Kidney glomerular epithelial cell (primary cell): ENCODE measurements at regions not wholly inside any gene's neighbourhood (a gene's known extent, or its start where the extent isn't known, plus 50 kb on each side); places are given as distances from the start of the nearest gene placed in this dataset.
"Not testable (repeated sequence)": the region's sequence is repeated elsewhere in the genome, so short reads cannot be mapped to it uniquely, and the experiment has no call there.

Experiments
- DNase-seq: peaks from one replicate; lab custom pipeline; 2025; lab: John Stamatoyannopoulos, UW

GRCh38 chr6:169926617-169927417, 175.4 kb downstream of the ERMARD start:
- DNase-seq, result no peak

- no peak for DNase-seq
Observed at GRCh38 chr6:169923468-169924464, 172.3 kb downstream of the ERMARD start.

GRCh38 chr6:169921853-169922824, 170.7 kb downstream of the ERMARD start:
- DNase-seq, result no peak

- no peak for DNase-seq
Observed at GRCh38 chr6:169921217-169921616, 169.8 kb downstream of the ERMARD start.

GRCh38 chr6:169920359-169921020, 169.1 kb downstream of the ERMARD start:
- DNase-seq, result no peak

GRCh38 chr6:169918954-169919549, 167.6 kb downstream of the ERMARD start:
- DNase-seq, result no peak

GRCh38 chr6:169918239-169918953, 167.0 kb downstream of the ERMARD start:
- no peak for DNase-seq

GRCh38 chr6:169917153-169917552, 165.7 kb downstream of the ERMARD start:
- no peak for DNase-seq

- no peak for DNase-seq
Observed at GRCh38 chr6:169915769-169916550, 164.5 kb downstream of the ERMARD start.

- DNase-seq, result not testable (repeated sequence)
Observed at GRCh38 chr6:169913745-169914144, 162.3 kb downstream of the ERMARD start.

- DNase-seq, result no peak
Observed at GRCh38 chr6:169913096-169913638, 161.7 kb downstream of the ERMARD start.

GRCh38 chr6:169912266-169913095, 161.1 kb downstream of the ERMARD start:
- DNase-seq, result no peak

- no peak for DNase-seq
Observed at GRCh38 chr6:169911264-169912263, 160.1 kb downstream of the ERMARD start.

GRCh38 chr6:169909113-169909512, 157.7 kb downstream of the ERMARD start:
- DNase-seq, result no peak

GRCh38 chr6:169908403-169908933, 157.0 kb downstream of the ERMARD start:
- no peak for DNase-seq

- no peak for DNase-seq
Observed at GRCh38 chr6:169907419-169908115, 156.1 kb downstream of the ERMARD start.
